Trophoblast cell (in vitro differentiated cells and primary cell): ENCODE measurements at regions not wholly inside any gene's neighbourhood (a gene's known extent, or its start where the extent isn't known, plus 50 kb on each side); places are given as distances from the start of the nearest gene placed in this dataset.

ENCODE experiments used
- DNase-seq, 2 donors: peaks; one replicate each; pipeline ENCODE4 v3.0.0-alpha.2; 2016
- H2AFZ ChIP-seq: 2 replicates; pipeline ENCODE4 v1.6.1; 2013; ENCODE audit warnings: low read length, moderate library complexity, mild to moderate bottlenecking; ENCODE audit not compliant: insufficient read depth, poor library complexity
- H2AK5ac ChIP-seq: 2 replicates; pipeline ENCODE4 v1.6.1; 2013; ENCODE audit warnings: mild to moderate bottlenecking, low read length
- H2BK120ac ChIP-seq: 2 replicates; pipeline ENCODE4 v1.6.1; 2013; ENCODE audit warnings: low read length, mild to moderate bottlenecking, moderate library complexity; ENCODE audit not compliant: insufficient read depth, poor library complexity
- H2BK12ac ChIP-seq: 2 replicates; pipeline ENCODE4 v1.6.1; 2013; ENCODE audit warnings: mild to moderate bottlenecking, low read length, moderate library complexity
- H2BK5ac ChIP-seq: 2 replicates; pipeline ENCODE4 v1.6.1; 2013; ENCODE audit warnings: low read length, low read depth, moderate library complexity, mild to moderate bottlenecking; ENCODE audit not compliant: poor library complexity
- H3K14ac ChIP-seq: 2 replicates; pipeline ENCODE4 v1.6.1; 2013; ENCODE audit warnings: mild to moderate bottlenecking, low read length
- H3K18ac ChIP-seq: 2 replicates; pipeline ENCODE4 v1.6.1; 2013; ENCODE audit warnings: mild to moderate bottlenecking, low read length
- H3K23ac ChIP-seq: 2 replicates; pipeline ENCODE4 v1.6.1; 2013; ENCODE audit warnings: low read length
- H3K27ac ChIP-seq: 2 replicates; pipeline ENCODE4 v1.5.1; 2013; ENCODE audit warnings: low read depth, mild to moderate bottlenecking, inconsistent platforms, low read length, moderate library complexity
- H3K27me3 ChIP-seq: 2 replicates; pipeline ENCODE4 v1.6.1; 2013; ENCODE audit warnings: inconsistent platforms, mild to moderate bottlenecking, low read length, moderate library complexity; ENCODE audit not compliant: insufficient read depth
- H3K36me3 ChIP-seq, 2 experiments: 1 replicate in 1 of 2; 2 replicates in 1 of 2; pipeline ENCODE4 v1.6.1; 2013; ENCODE audit warnings: low read length in 2 of 2, mild to moderate bottlenecking in 2 of 2, moderate library complexity in 1 of 2; ENCODE audit not compliant: insufficient read depth in 2 of 2, control insufficient read depth in 1 of 2
- H3K4ac ChIP-seq: 2 replicates; pipeline ENCODE4 v1.6.1; 2013; ENCODE audit warnings: low read depth, mild to moderate bottlenecking, low read length, moderate library complexity
- H3K4me1 ChIP-seq, 2 experiments: 1 replicate in 1 of 2; 2 replicates in 1 of 2; pipeline ENCODE4 v1.6.1; 2013; ENCODE audit warnings: low read length in 2 of 2, mild to moderate bottlenecking in 2 of 2, moderate library complexity in 1 of 2; ENCODE audit not compliant: insufficient read depth in 2 of 2, control insufficient read depth in 1 of 2
- H3K4me2 ChIP-seq: 2 replicates; pipeline ENCODE4 v1.6.1; 2013; ENCODE audit warnings: inconsistent platforms, mild to moderate bottlenecking, low read length, moderate library complexity
- H3K4me3 ChIP-seq: 2 replicates; pipeline ENCODE4 v1.5.1; 2013; ENCODE audit warnings: mild to moderate bottlenecking, low read depth, low read length, inconsistent platforms
- H3K79me1 ChIP-seq: one replicate; pipeline ENCODE4 v1.6.1; 2013; ENCODE audit warnings: low read length
- H3K79me2 ChIP-seq: 2 replicates; pipeline ENCODE4 v1.6.1; 2013; ENCODE audit warnings: low read length, mild to moderate bottlenecking; ENCODE audit not compliant: control insufficient read depth, insufficient read depth, poor library complexity
- H3K9ac ChIP-seq: 2 replicates; pipeline ENCODE4 v1.6.1; 2013; ENCODE audit warnings: mild to moderate bottlenecking, low read length
- H3K9me3 ChIP-seq: 2 replicates; pipeline ENCODE4 v1.6.1; 2013; ENCODE audit warnings: low read depth, mild to moderate bottlenecking, control low read depth, inconsistent platforms, low read length; ENCODE audit not compliant: insufficient read depth
- H4K12ac ChIP-seq: 2 replicates; pipeline ENCODE4 v1.6.1; 2013; ENCODE audit warnings: low read depth, mild to moderate bottlenecking, low read length, moderate library complexity
- H4K8ac ChIP-seq: 2 replicates; pipeline ENCODE4 v1.6.1; 2013; ENCODE audit warnings: low read depth, mild to moderate bottlenecking, low read length, moderate library complexity
- H4K91ac ChIP-seq: one replicate; pipeline ENCODE4 v1.6.1; 2013; ENCODE audit warnings: low read depth, mild to moderate bottlenecking, low read length, moderate library complexity
- WGBS: extraction: QIAGEN DNeasy Blood & Tissue Kit; methylation state at CpG from one replicate; pipeline ENCODE4 v1.1.7; 2013; ENCODE audit warnings: missing lambda C conversion rate; ENCODE audit not compliant: insufficient read length, insufficient coverage; ENCODE audit errors: extremely low coverage; 5-methylcytosine and 5-hydroxymethylcytosine counted together

DNA sequence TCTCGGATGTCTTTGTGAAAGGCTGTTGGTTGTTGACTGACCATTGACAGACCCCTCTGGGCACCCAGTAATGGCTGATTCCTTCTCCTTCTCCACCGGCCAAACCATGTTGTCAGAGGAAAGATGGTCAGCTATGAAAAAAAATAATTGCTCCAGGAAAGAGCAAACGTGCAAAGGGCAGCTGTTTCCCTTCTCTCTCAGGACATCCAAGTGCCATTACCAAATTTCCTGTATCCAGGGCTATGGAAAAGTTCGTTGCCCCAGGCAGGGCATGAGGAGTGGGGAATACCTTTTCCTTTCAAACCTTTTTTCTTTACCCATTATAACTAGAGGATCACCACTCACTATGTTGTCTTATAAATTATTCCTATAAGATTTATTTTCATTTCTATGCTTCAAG is 321.5 kb upstream of the HNRNPA3 start:
- DNase-seq, result no peak
- no peaks in the 10 kb centered on the region for H3K9me3 ChIP-seq

GRCh38 chr2:176891857-176892256 is 320.7 kb upstream of the HNRNPA3 start:
- H3K14ac ChIP-seq, result no peak overlapping the region
- H4K8ac ChIP-seq, result no peak overlapping the region
- no peak overlapping the region for H3K23ac ChIP-seq
- H3K9ac ChIP-seq, result no peak overlapping the region
- no peak overlapping the region for H3K4me3 ChIP-seq
- no peak overlapping the region for H3K4me2 ChIP-seq
- no peak for DNase-seq
- H3K18ac ChIP-seq, result no peak overlapping the region
- no CpG with 5 or more reads among the region's 1 CpG for WGBS
- no peak overlapping the region for H2BK12ac ChIP-seq
- H3K27ac ChIP-seq, result no peak overlapping the region
- no peak overlapping the region for H4K91ac ChIP-seq
- H3K4ac ChIP-seq, result no peak overlapping the region
- H2BK120ac ChIP-seq, result no peak overlapping the region
- no peaks in the 10 kb centered on the region for H3K27me3 ChIP-seq
- H3K4me1 ChIP-seq, result no peaks in the 10 kb centered on the region
- H3K79me1 ChIP-seq, result no peaks in the 10 kb centered on the region
- H2BK5ac ChIP-seq, result no peak overlapping the region
- H3K9me3 ChIP-seq, result no peaks in the 10 kb centered on the region
- no peaks in the 10 kb centered on the region for H3K36me3 ChIP-seq
- H3K79me2 ChIP-seq, result no peaks in the 10 kb centered on the region
- no peak overlapping the region for H2AK5ac ChIP-seq
- H2AFZ ChIP-seq, result no peak overlapping the region
- H4K12ac ChIP-seq, result no peak overlapping the region

More for the DNA sequence above, 321.5 kb upstream of the HNRNPA3 start:
- H4K91ac ChIP-seq, result no peak overlapping the region
- H4K8ac ChIP-seq, result no peak overlapping the region
- no peak overlapping the region for H2BK5ac ChIP-seq
- no peak overlapping the region for H2AFZ ChIP-seq
- H3K4me2 ChIP-seq, result no peak overlapping the region
- H3K27ac ChIP-seq, result no peak overlapping the region
- no peaks in the 10 kb centered on the region for H3K36me3 ChIP-seq
- H3K27me3 ChIP-seq, result no peaks in the 10 kb centered on the region
- H3K23ac ChIP-seq, result no peak overlapping the region
- H3K4me1 ChIP-seq, result no peaks in the 10 kb centered on the region
- no peak overlapping the region for H3K4me3 ChIP-seq
- no peak overlapping the region for H2AK5ac ChIP-seq
- H4K12ac ChIP-seq, result no peak overlapping the region
- WGBS, result no CpG with 5 or more reads among the region's 4 CpGs
- H3K79me2 ChIP-seq, result no peaks in the 10 kb centered on the region
- no peak overlapping the region for H3K14ac ChIP-seq
- H2BK12ac ChIP-seq, result no peak overlapping the region
- no peak overlapping the region for H2BK120ac ChIP-seq
- H3K9ac ChIP-seq, result no peak overlapping the region
- H3K18ac ChIP-seq, result no peak overlapping the region
- no peaks in the 10 kb centered on the region for H3K79me1 ChIP-seq
- H3K4ac ChIP-seq, result no peak overlapping the region

- Histone ChIP-seq H3K4me2 (no peak overlapping the region), H2BK12ac (no peak overlapping the region), H4K12ac (no peak overlapping the region), H3K79me1 (no peaks in the 10 kb centered on the region), H2BK5ac (no peak overlapping the region), H2BK120ac (no peak overlapping the region), H3K14ac (no peak overlapping the region), H3K23ac (no peak overlapping the region), H3K18ac (no peak overlapping the region), H3K9me3 (no peaks in the 10 kb centered on the region), H3K9ac (no peak overlapping the region), H4K91ac (no peak overlapping the region), H2AFZ (no peak overlapping the region), H3K36me3 (no peaks in the 10 kb centered on the region), H3K4me1 (no peaks in the 10 kb centered on the region), H3K4ac (no peak overlapping the region), H2AK5ac (no peak overlapping the region), H3K4me3 (no peak overlapping the region), H3K27ac (no peak overlapping the region), H4K8ac (no peak overlapping the region), H3K27me3 (no peaks in the 10 kb centered on the region), H3K79me2 (no peaks in the 10 kb centered on the region)
- no peak for DNase-seq
- WGBS, result no CpG with 5 or more reads among the region's 2 CpGs
These were observed 319.8 kb upstream of the HNRNPA3 start for GRCh38 chr2:176892676-176893226.

DNA sequence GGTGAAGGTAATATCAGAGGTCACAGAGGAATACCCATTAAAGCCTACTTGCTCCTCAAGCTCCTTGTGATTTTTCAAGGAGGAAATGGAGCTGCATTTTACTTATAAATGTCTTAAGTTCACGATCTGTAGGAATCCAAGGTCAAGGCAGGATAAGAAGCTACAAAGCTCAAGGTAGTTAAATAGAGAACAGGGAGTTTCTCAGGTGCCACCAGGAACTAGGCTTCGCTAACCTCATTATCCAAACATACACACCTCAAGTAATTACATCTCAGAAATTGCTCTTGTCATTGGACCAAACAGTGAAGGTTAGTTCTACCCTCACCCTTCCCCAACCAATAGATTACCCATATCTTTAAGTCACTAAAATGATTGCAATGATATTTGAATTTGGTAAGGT is 317.4 kb upstream of the HNRNPA3 start:
- no peak overlapping the region for H3K4me2 ChIP-seq
- no peaks in the 10 kb centered on the region for H3K36me3 ChIP-seq
- no peak overlapping the region for H4K8ac ChIP-seq
- no peak overlapping the region for H3K18ac ChIP-seq
- H4K91ac ChIP-seq, result no peak overlapping the region
- H3K4me3 ChIP-seq, result no peak overlapping the region
- no peak overlapping the region for H3K23ac ChIP-seq
- H3K9me3 ChIP-seq, result no peaks in the 10 kb centered on the region
- H2AFZ ChIP-seq, result no peak overlapping the region
- H3K4ac ChIP-seq, result no peak overlapping the region
- no peaks in the 10 kb centered on the region for H3K4me1 ChIP-seq
- no peaks in the 10 kb centered on the region for H3K27me3 ChIP-seq
- no peak overlapping the region for H2BK5ac ChIP-seq
- no peak overlapping the region for H3K9ac ChIP-seq
- WGBS, result no CpG with 5 or more reads among the region's 2 CpGs
- H3K79me2 ChIP-seq, result no peaks in the 10 kb centered on the region
- H4K12ac ChIP-seq, result no peak overlapping the region
- no peak overlapping the region for H2AK5ac ChIP-seq
- no peak overlapping the region for H2BK120ac ChIP-seq
- H3K79me1 ChIP-seq, result no peaks in the 10 kb centered on the region
- H3K14ac ChIP-seq, result no peak overlapping the region
- no peak overlapping the region for H3K27ac ChIP-seq
- H2BK12ac ChIP-seq, result no peak overlapping the region
- DNase-seq, result no peak
